Neural crest cell (in vitro differentiated cells): ENCODE measurements at regions not wholly inside any gene's neighbourhood (a gene's known extent, or its start where the extent isn't known, plus 50 kb on each side); places are given as distances from the start of the nearest gene placed in this dataset.

Source experiments
- DNase-seq: peaks from one replicate; pipeline ENCODE4 v3.0.0; 2021; ENCODE audit warnings: low read depth, mixed read lengths, low spot score
- H3K27ac Mint-ChIP-seq: one replicate; pipeline ENCODE4 v1.8.0; 2021; ENCODE audit warnings: mild to moderate bottlenecking, mixed read lengths; ENCODE audit not compliant: unreplicated experiment
- H3K27me3 Mint-ChIP-seq: 2 replicates; pipeline ENCODE4 v1.8.0; 2021; ENCODE audit warnings: low read depth, mild to moderate bottlenecking, mixed read lengths
- H3K36me3 Mint-ChIP-seq: 2 replicates; pipeline ENCODE4 v1.8.0; 2021; ENCODE audit warnings: low read depth, mild to moderate bottlenecking, mixed read lengths
- H3K4me1 Mint-ChIP-seq: 2 replicates; pipeline ENCODE4 v1.8.0; 2021; ENCODE audit warnings: mixed read lengths
- H3K4me3 Mint-ChIP-seq: one replicate; pipeline ENCODE4 v1.8.0; 2021; ENCODE audit warnings: mild to moderate bottlenecking, mixed read lengths
- H3K9me3 Mint-ChIP-seq: 2 replicates; pipeline ENCODE4 v1.8.0; 2021; ENCODE audit warnings: mixed read lengths
- CTCF ChIP-seq: fragments of 200-600 bp; sonication (generic); conservative IDR thresholded peaks from 2 replicates; pipeline ENCODE4 v1.5.0; 2021; ENCODE audit warnings: antibody characterized with exemption, mild to moderate bottlenecking

- Mint-ChIP-seq H3K27ac (no peak overlapping the region), H3K4me1 (peaks cover 2% of the 10 kb centered on the region), H3K9me3 (peaks cover 3% of the 10 kb centered on the region), H3K4me3 (no peak overlapping the region), H3K27me3 (peaks cover 9% of the 10 kb centered on the region), H3K36me3 (no peaks in the 10 kb centered on the region)
- no peak for DNase-seq
- no peak for TF ChIP-seq CTCF
Measured at GRCh38 chr13:94914895-94915294, 202.6 kb upstream of the SOX21 start.

- Mint-ChIP-seq H3K4me1 (no peaks in the 10 kb centered on the region), H3K27me3 (peaks cover 9% of the 10 kb centered on the region), H3K36me3 (no peaks in the 10 kb centered on the region), H3K9me3 (peaks cover 3% of the 10 kb centered on the region), H3K4me3 (no peak overlapping the region), H3K27ac (no peak overlapping the region)
- TF ChIP-seq CTCF, result no peak
- DNase-seq, result no peak
Measured at GRCh38 chr13:94906605-94907004, 194.3 kb upstream of the SOX21 start.

GRCh38 chr13:94902722-94903407 lies 190.5 kb upstream of the SOX21 start:
- TF ChIP-seq CTCF, result no peak
- DNase-seq, result no peak
- no peaks in the 10 kb centered on the region for H3K9me3 Mint-ChIP-seq
- no peaks in the 10 kb centered on the region for H3K4me1 Mint-ChIP-seq
- no peaks in the 10 kb centered on the region for H3K36me3 Mint-ChIP-seq
- H3K27me3 Mint-ChIP-seq, result no peaks in the 10 kb centered on the region
- H3K27ac Mint-ChIP-seq, result no peak overlapping the region
- H3K4me3 Mint-ChIP-seq, result no peak overlapping the region

- H3K4me1 Mint-ChIP-seq, result no peaks in the 10 kb centered on the region
- no peaks in the 10 kb centered on the region for H3K36me3 Mint-ChIP-seq
- no peak overlapping the region for H3K27ac Mint-ChIP-seq
- no peaks in the 10 kb centered on the region for H3K27me3 Mint-ChIP-seq
- TF ChIP-seq CTCF, result no peak
- no peaks in the 10 kb centered on the region for H3K9me3 Mint-ChIP-seq
- no peak overlapping the region for H3K4me3 Mint-ChIP-seq
- DNase-seq, result no peak
Measured at GRCh38 chr13:94901070-94901469, 188.7 kb upstream of the SOX21 start.

GRCh38 chr13:94896719-94897317 lies 184.5 kb upstream of the SOX21 start:
- Mint-ChIP-seq H3K9me3 (no peaks in the 10 kb centered on the region), H3K27ac (no peak overlapping the region), H3K27me3 (no peaks in the 10 kb centered on the region), H3K4me1 (no peaks in the 10 kb centered on the region), H3K36me3 (no peaks in the 10 kb centered on the region), H3K4me3 (no peak overlapping the region)
- TF ChIP-seq CTCF, result no peak
- DNase-seq, result no peak
